HUDEP-2 (cell line): ENCODE measurements at regions not wholly inside any gene's neighbourhood (a gene's known extent, or its start where the extent isn't known, plus 50 kb on each side); places are given as distances from the start of the nearest gene placed in this dataset.

ENCODE experiments used
- DNase-seq, 76 experiments: peaks; one replicate each; lab custom pipeline; 2025; ENCODE audit not compliant: unreplicated experiment in 76 of 76; lab: John Stamatoyannopoulos, UW

- no peak for DNase-seq
Measured at GRCh38 chr18:41155910-41156851, 798.9 kb upstream of the PIK3C3 start.

DNA sequence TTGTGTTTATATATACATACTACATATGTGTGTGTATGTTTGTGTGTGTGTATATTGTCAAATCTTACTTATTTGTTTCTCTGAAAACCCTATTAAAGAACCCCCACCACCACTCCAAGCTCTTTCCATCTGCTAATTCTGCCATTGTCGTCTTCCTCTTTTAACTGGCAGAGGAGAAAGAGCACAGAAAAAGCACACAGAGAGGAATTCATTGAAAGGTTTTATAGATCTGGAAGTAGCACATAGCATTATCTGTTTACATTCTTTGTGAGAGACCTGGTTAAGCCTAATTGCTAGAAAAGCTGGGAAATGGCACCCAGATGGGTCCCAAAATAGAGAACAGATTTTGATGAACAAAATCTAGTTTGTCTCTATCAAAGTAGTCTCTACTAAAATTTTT is 800.0 kb upstream of the PIK3C3 start:
- no peak for DNase-seq

GRCh38 chr18:41153871-41154270 is 801.2 kb upstream of the PIK3C3 start:
- no peak for DNase-seq

DNA sequence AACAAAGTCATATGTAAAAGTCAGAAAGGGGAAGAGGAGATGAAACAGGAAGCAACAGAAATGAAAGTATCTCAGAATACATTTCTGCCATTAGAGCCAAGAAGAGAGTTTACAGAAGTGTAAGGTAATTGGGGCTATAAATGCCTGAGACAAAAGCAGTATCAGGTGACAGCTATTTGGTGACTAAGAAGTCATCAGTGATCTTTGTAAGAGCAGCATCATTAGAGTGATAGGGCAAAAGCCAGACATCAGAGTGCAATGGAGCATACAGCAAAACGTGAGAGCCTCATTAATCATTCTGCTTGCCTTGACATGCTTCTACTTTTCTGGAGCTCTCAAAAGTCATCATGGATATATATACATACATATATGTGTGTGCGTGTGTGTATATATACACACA is 804.7 kb upstream of the PIK3C3 start:
- DNase-seq: no peak

GRCh38 chr18:41146301-41146700 is 808.7 kb upstream of the PIK3C3 start:
- DNase-seq: no peak

- DNase-seq: no peak
Measured at GRCh38 chr18:41145516-41145915, 809.5 kb upstream of the PIK3C3 start.

DNA sequence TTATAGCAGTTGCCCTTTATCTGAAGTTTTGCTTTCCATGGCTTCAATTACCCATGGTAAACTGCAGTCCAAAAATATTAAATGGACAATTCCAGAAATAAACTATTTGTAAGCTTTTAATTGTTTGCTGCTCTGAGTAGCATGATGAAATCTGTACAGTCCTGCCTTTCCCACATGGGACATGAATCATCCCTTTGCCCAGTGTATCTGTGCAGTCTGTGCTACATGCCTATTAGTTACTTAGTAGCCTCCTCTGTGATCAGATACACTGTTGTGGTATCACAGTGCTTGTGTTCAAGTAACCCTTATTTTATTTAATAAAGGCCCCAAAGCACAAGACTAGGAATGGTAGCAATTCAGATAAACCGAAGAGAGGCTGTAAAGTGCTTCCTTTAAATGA is 810.6 kb upstream of the PIK3C3 start:
- DNase-seq: no peak

GRCh38 chr18:41140506-41140905 is 814.5 kb upstream of the PIK3C3 start:
- no peak for DNase-seq

GRCh38 chr18:41135146-41135545 is 819.9 kb upstream of the PIK3C3 start:
- no peak for DNase-seq

DNA sequence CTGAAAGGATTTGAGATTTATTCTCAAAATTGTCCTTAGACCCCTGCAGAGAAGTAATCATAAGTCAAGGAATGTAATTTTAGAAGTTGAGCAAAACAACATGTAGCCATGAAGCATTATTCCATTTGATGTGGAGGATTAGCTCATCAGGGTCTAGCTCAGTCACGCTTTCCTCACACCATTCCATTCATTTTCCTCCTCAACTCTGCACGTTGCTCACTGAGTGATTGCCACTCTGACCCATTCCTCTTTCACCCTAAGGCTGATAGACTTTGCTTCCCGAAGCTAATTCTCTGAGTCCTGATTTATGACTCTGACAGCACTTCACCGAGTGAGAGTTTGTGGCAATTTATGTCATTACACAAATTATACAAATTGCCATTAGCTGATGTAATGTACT is 820.6 kb upstream of the PIK3C3 start:
- no peak for DNase-seq

DNA sequence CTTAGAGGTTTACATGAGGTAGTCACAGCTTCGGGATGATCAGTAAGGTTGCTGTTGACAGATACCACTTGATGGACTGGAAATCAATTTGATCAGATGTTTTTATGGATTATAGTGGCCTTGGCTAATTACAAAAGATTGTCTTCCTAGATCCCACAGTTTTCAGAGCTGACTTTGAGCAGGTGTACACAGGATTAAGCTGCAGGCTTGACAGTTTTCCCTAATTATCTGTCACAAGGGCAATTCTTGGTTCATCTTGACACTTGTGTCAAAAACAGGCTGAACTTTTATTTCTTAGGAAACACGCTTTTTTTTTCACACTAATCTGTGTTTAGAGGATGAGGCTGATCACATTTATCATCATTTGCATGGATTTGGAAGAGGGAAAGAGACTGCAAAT is 824.0 kb upstream of the PIK3C3 start:
- DNase-seq: no peak

DNA sequence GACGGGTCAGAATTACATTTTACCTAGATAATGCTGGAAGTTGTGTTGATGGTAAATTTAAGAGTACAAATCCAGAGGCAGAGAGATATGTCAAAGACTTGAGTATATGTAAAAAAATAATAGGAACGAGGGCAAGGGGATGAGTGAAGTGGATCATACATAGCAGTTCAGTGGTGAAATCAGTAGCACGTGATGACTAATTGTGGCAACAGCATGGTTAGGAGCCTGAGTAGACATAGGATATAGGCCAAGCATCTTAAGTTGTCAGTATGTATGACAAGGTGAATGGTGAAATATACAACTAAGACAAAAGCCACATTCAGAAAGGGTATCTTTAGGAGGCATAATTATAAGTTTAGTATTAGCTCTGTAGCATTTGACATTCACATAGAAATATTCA is 826.5 kb upstream of the PIK3C3 start:
- DNase-seq: no peak

- no peak for DNase-seq
Measured at GRCh38 chr18:41128126-41128525, 826.9 kb upstream of the PIK3C3 start.

DNA sequence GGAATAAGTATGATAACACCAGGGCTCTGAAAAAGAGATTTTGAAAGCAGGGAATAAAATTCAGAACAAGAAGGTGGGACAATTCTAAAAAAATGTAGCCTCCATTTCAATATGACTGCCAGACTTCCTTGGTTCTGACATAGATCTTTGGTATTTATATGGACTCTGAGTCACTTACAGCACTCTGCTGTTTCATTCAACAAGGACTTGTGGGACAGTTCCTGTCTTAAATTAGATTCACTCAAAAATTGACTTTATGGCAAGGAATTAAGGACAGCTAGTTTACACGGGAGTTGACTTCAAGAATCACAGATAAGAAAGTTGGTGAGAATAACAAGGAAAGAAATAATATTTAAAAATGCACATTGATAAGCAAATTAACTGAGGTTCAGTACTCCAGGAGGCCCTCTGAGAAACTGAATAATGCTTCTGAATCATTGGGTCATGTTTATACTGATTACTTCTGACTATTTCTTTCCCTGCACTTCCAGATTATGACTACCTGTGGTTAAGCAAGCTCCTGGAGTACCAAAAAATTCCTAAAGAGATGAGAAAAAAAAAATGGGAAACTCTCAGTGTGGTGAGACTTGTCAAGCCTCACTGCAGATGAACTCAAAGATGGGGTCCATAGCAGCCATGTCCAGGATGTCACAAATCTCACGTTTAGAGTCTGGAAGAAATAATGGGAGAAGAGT is 828.3 kb upstream of the PIK3C3 start:
- no peak for DNase-seq

- DNase-seq: no peak
Measured at GRCh38 chr18:41121116-41121826, 833.8 kb upstream of the PIK3C3 start.

- DNase-seq: no peak
Measured at GRCh38 chr18:41119031-41119430, 836.0 kb upstream of the PIK3C3 start.

DNA sequence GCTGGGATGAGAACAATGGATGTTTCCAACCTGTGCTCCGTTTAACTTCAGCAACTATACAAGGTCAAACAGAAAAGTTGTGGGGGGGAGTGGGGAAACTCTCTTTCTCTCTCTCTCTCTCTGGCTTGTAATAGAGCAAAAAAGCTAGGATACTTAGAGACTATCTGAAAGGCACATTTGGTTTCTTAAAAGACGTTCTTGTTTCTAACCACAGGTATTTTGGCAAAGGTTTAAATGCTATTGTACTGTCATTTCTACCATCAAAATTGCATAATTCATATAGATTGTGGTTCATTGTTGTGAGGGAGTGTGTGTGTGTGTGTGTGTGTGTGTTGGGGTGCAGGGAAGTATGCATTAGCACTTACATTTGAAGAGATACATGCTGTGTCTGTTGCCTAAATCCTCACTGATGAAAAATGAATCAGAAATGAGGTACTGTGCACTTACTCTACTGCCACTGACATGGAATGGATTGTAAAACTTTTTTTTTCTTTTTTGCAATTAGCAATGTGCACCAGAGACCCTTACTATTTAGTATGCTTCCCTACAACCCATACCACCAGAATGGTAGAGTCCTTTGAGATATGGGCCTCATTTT is 841.0 kb upstream of the PIK3C3 start:
- no peak for DNase-seq

GRCh38 chr18:41099451-41099850 is 855.6 kb upstream of the PIK3C3 start:
- DNase-seq: no peak

DNA sequence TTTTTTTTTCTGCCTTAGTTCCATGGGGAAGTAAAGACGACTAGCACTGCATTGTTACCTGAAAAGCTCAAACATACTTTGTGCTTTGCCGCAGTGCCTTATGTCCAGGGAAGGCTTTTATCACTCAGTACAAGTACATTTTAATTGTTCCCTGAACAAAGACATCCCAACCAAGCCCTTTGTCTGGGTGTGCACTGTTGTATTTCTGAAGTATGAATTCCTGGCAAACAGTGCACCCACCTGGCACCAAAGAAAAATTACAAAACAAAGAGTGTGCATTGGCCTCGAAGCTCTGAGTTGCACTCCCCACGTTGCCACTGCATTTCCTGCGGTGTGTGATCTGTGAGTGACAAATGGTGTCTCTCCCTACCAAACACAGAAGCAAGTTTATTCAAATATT is 858.5 kb upstream of the PIK3C3 start:
- peak in 2 of 76 experiments; percentile 2 to 5 for DNase-seq

- DNase-seq: no peak
Measured at GRCh38 chr18:41077076-41077475, 878.0 kb upstream of the PIK3C3 start.

- no peak for DNase-seq
Measured at GRCh38 chr18:41075212-41075611, 879.8 kb upstream of the PIK3C3 start.
